ENCODE measurements at regions not wholly inside any gene's neighbourhood (a gene's known extent, or its start where the extent isn't known, plus 50 kb on each side); places are given as distances from the start of the nearest gene placed in this dataset.
"Not testable (repeated sequence)": the region's sequence is repeated elsewhere in the genome, so short reads cannot be mapped to it uniquely, and the experiment has no call there.

DNA sequence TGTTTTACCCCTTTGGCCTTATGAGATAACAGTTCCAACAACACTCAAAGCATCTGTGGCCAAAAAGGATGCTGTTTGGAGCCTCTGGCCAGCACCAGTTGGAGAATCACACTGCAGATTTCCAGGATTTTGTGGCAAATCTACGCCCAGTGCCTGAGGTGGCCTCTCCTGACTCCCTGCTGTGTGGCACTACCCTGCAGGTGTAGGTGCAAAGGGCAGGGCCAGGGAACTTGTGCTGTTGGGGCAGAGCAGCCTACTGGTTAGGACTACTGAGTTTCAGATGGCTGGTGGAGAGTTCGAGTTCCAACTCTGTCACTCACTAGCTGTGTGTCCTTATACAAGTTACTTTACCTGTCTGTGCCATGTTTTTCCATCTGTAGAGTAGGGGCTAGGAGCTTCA lies 170.5 kb downstream of the PTPRU start:
- peaks cover 23% of the 10 kb centered on the region for H3K27me3 Mint-ChIP-seq (ENCODE audit: low read depth)
- H3K9me3 Mint-ChIP-seq = peaks cover 11% of the 10 kb centered on the region
- H3K4me1 Mint-ChIP-seq = peaks cover 8% of the 10 kb centered on the region
- H3K36me3 Mint-ChIP-seq (ENCODE audit: low read depth) = no peaks in the 10 kb centered on the region
- H3K27ac Mint-ChIP-seq = no peak overlapping the region
- no peak overlapping the region for H3K4me3 Mint-ChIP-seq
- no peak for TF ChIP-seq CTCF (IDR thresholded peaks at IDR 0.05; ENCODE audit: unreplicated experiment in 3 of 3)

- not testable (repeated sequence) for H3K36me3 Mint-ChIP-seq (ENCODE audit: low read depth); H3K27ac Mint-ChIP-seq; H3K4me3 Mint-ChIP-seq
- Mint-ChIP-seq H3K27me3 (ENCODE audit: low read depth) (peaks cover 19% of the 10 kb centered on the region), H3K4me1 (peaks cover 12% of the 10 kb centered on the region), H3K9me3 (peaks cover 17% of the 10 kb centered on the region)
Measured at GRCh38 chr1:29400203-29400602, 163.9 kb downstream of the PTPRU start.

DNA sequence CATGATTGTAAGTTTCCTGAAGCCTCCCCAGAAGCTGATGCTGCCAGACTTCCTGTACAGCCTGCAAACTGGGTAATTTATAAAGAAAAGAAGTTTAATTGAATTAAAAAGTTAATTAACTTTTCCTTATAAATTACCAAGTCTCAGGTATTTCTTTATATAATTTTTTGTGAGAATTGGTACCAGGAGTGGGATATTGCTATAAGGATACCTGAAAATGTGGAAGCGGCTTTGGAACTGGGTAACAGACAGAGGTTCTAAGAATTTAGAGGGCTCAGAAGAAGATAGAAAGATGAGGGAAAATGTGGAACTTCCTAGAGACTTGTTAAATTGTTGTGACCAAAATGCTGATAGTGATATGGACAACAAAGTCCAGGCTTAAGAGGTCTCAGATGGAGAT lies 163.1 kb downstream of the PTPRU start:
- H3K36me3 Mint-ChIP-seq (ENCODE audit: low read depth) = no peaks in the 10 kb centered on the region
- no peak for TF ChIP-seq CTCF (IDR thresholded peaks at IDR 0.05; ENCODE audit: unreplicated experiment in 3 of 3)
- no peak overlapping the region for H3K4me3 Mint-ChIP-seq
- H3K27me3 Mint-ChIP-seq (ENCODE audit: low read depth) = peaks cover 19% of the 10 kb centered on the region
- H3K9me3 Mint-ChIP-seq = peaks cover 17% of the 10 kb centered on the region
- H3K4me1 Mint-ChIP-seq = peaks cover 16% of the 10 kb centered on the region
- no peak overlapping the region for H3K27ac Mint-ChIP-seq

DNA sequence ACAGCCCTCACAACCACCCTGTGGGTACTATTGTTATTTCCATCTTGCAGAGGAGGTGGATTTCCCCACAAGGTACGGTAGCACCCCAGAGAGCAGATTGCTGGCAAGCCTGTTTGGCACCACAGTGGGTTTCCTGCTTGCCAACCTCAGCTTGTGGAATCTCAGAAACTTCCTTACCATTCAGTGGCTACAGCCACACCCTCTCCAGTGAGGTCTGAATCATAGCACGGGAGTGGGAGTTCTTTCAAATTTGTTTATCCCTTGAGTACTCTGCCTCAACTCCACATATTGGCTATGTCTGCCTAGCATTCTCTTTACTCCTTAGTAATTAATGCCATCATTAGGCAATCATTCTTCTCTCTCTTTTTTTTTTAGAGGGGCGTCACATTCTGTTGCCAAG lies 162.1 kb downstream of the PTPRU start:
- peaks cover 10% of the 10 kb centered on the region for H3K27me3 Mint-ChIP-seq (ENCODE audit: low read depth)
- H3K4me1 Mint-ChIP-seq = peaks cover 16% of the 10 kb centered on the region
- no peak overlapping the region for H3K27ac Mint-ChIP-seq
- H3K4me3 Mint-ChIP-seq = no peak overlapping the region
- no peaks in the 10 kb centered on the region for H3K36me3 Mint-ChIP-seq (ENCODE audit: low read depth)
- H3K9me3 Mint-ChIP-seq = peaks cover 14% of the 10 kb centered on the region
- no peak for TF ChIP-seq CTCF (IDR thresholded peaks at IDR 0.05; ENCODE audit: unreplicated experiment in 3 of 3)

DNA sequence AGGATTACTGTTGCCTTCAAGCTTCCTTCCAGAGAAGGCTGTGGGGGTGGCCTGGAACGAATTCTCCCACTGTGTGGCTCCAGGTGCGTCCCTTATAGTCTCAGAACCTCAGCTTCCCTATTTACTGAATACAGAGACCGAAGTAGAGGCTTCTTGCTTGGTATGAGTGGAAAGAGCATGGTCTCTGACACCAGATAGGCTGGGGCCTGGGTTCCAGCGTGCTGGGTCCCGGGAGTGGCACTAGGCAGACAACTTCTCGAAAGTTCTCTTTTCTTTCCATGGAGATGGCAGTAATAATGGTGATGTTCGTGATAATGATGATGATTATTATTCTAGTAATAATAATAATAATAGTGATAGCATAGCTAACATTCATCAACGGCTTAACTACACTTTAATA lies 161.7 kb downstream of the PTPRU start:
- Mint-ChIP-seq H3K4me1 (peaks cover 16% of the 10 kb centered on the region), H3K27ac (no peak overlapping the region), H3K4me3 (no peak overlapping the region), H3K9me3 (peaks cover 14% of the 10 kb centered on the region), H3K27me3 (ENCODE audit: low read depth) (peaks cover 10% of the 10 kb centered on the region), H3K36me3 (ENCODE audit: low read depth) (no peaks in the 10 kb centered on the region)
- no peak for TF ChIP-seq CTCF (IDR thresholded peaks at IDR 0.05; ENCODE audit: unreplicated experiment in 3 of 3)

- Mint-ChIP-seq H3K4me3 (no peak overlapping the region), H3K4me1 (peaks cover 16% of the 10 kb centered on the region), H3K27ac (no peak overlapping the region)
Measured at GRCh38 chr1:29397256-29397590, 160.9 kb downstream of the PTPRU start.

More at GRCh38 chr1:29397256-29397590, 160.9 kb downstream of the PTPRU start:
- Mint-ChIP-seq H3K27me3 (ENCODE audit: low read depth) (peaks cover 10% of the 10 kb centered on the region), H3K36me3 (ENCODE audit: low read depth) (no peaks in the 10 kb centered on the region), H3K9me3 (peaks cover 10% of the 10 kb centered on the region)
- no peak for TF ChIP-seq CTCF (IDR thresholded peaks at IDR 0.05; ENCODE audit: unreplicated experiment in 3 of 3)
